WTC11 (cell line): ENCODE measurements at regions not wholly inside any gene's neighbourhood (a gene's known extent, or its start where the extent isn't known, plus 50 kb on each side); places are given as distances from the start of the nearest gene placed in this dataset.

Experiments used
- ATF2 ChIP-seq: sonication (generic); formaldehyde crosslinking; IDR thresholded peaks from 2 replicates; pipeline ENCODE4 v1.8.1; 2022; ENCODE audit warnings: low read depth, missing genetic modification reagents, borderline replicate concordance
- CBFB ChIP-seq: sonication (generic); formaldehyde crosslinking; IDR thresholded peaks from 2 replicates; pipeline ENCODE4 v1.8.1; 2022; ENCODE audit warnings: mild to moderate bottlenecking, low read depth, missing genetic modification reagents
- FOXK1 ChIP-seq: sonication (generic); formaldehyde crosslinking; IDR thresholded peaks from 2 replicates; pipeline ENCODE4 v1.8.0; 2022; ENCODE audit warnings: mild to moderate bottlenecking, moderate library complexity, missing genetic modification reagents
- FOXP1 ChIP-seq: sonication (generic); formaldehyde crosslinking; IDR thresholded peaks from 2 replicates; pipeline ENCODE4 v1.8.0; 2022; ENCODE audit warnings: missing genetic modification reagents, mild to moderate bottlenecking, moderate library complexity, borderline replicate concordance
- GABPB1 ChIP-seq: sonication (generic); formaldehyde crosslinking; IDR thresholded peaks from 2 replicates; pipeline ENCODE4 v1.8.1; 2023; ENCODE audit warnings: mild to moderate bottlenecking, missing genetic modification reagents
- IRF2 ChIP-seq: sonication (generic); formaldehyde crosslinking; IDR thresholded peaks from 2 replicates; pipeline ENCODE4 v1.8.0; 2022; ENCODE audit warnings: low read depth, missing genetic modification reagents, borderline replicate concordance
- TF ChIP-seq, protein P1 (sequence below): sonication (generic); formaldehyde crosslinking; IDR thresholded peaks from 2 replicates; pipeline ENCODE4 v1.8.0; 2023; ENCODE audit warnings: missing genetic modification reagents
- TF ChIP-seq, protein P2 (sequence below): fragments of 200-600 bp; IDR thresholded peaks from 2 replicates; pipeline ENCODE4 v1.8.0; 2022; ENCODE audit warnings: antibody characterized with exemption
- TF ChIP-seq, protein P3 (sequence below): sonication (generic); formaldehyde crosslinking; IDR thresholded peaks from 2 replicates; pipeline ENCODE4 v1.8.0; 2022; ENCODE audit warnings: mild to moderate bottlenecking, missing genetic modification reagents
- TF ChIP-seq, protein P4 (sequence below): sonication (generic); formaldehyde crosslinking; IDR thresholded peaks from 2 replicates; pipeline ENCODE4 v1.8.1; 2023; ENCODE audit warnings: mild to moderate bottlenecking, missing genetic modification reagents, moderate library complexity
- TF ChIP-seq, protein P5 (sequence below): sonication (generic); formaldehyde crosslinking; IDR thresholded peaks from 2 replicates; pipeline ENCODE4 v1.8.1; 2022; ENCODE audit warnings: mild to moderate bottlenecking, moderate library complexity, missing genetic modification reagents

DNA sequence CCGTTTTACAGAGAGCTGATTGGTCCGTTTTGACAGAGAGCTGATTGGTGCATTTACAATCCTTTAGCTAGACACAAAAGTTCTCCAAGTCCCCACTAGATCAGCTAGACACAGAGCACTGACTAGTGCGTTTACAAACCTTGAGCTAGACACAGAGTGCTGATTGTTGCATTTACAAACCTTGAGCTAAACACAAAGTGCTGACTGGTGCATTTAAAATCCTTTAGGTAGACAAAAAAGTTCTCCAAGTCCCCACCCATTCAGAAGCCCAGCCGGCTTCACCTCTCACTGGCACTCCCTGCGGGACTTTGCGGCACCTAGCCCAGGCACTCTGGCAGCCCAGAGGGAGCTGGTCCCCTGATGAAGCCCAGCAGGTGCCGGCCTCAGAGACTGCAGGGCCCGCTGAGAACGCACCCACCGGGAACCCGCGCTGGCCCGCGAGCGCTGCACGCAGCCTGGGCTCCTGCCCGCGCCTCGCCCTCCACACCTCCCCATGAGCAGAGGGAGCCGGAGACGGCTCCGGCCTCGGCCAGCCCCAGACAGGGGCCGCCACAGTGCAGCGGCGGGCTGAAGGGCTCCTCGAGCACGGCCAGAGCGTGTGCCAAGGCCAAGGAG lies 508.1 kb upstream of the CHAC2 start:
- TF ChIP-seq, protein P1, sequence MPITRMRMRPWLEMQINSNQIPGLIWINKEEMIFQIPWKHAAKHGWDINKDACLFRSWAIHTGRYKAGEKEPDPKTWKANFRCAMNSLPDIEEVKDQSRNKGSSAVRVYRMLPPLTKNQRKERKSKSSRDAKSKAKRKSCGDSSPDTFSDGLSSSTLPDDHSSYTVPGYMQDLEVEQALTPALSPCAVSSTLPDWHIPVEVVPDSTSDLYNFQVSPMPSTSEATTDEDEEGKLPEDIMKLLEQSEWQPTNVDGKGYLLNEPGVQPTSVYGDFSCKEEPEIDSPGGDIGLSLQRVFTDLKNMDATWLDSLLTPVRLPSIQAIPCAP (CRISPR knock-in tag) = no peak
- TF ChIP-seq IRF2 (no peak), CBFB (no peak), FOXK1 (CRISPR knock-in tag) (no peak), ATF2 (CRISPR knock-in tag) (no peak), GABPB1 (no peak), FOXP1 (CRISPR knock-in tag) (no peak)
- TF ChIP-seq, protein P2, sequence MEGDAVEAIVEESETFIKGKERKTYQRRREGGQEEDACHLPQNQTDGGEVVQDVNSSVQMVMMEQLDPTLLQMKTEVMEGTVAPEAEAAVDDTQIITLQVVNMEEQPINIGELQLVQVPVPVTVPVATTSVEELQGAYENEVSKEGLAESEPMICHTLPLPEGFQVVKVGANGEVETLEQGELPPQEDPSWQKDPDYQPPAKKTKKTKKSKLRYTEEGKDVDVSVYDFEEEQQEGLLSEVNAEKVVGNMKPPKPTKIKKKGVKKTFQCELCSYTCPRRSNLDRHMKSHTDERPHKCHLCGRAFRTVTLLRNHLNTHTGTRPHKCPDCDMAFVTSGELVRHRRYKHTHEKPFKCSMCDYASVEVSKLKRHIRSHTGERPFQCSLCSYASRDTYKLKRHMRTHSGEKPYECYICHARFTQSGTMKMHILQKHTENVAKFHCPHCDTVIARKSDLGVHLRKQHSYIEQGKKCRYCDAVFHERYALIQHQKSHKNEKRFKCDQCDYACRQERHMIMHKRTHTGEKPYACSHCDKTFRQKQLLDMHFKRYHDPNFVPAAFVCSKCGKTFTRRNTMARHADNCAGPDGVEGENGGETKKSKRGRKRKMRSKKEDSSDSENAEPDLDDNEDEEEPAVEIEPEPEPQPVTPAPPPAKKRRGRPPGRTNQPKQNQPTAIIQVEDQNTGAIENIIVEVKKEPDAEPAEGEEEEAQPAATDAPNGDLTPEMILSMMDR = no peak
- TF ChIP-seq, protein P3, sequence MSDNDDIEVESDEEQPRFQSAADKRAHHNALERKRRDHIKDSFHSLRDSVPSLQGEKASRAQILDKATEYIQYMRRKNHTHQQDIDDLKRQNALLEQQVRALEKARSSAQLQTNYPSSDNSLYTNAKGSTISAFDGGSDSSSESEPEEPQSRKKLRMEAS (CRISPR knock-in tag) = no peak
- TF ChIP-seq, protein P4, sequence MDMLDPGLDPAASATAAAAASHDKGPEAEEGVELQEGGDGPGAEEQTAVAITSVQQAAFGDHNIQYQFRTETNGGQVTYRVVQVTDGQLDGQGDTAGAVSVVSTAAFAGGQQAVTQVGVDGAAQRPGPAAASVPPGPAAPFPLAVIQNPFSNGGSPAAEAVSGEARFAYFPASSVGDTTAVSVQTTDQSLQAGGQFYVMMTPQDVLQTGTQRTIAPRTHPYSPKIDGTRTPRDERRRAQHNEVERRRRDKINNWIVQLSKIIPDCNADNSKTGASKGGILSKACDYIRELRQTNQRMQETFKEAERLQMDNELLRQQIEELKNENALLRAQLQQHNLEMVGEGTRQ (CRISPR knock-in tag) = no peak
- TF ChIP-seq, protein P5, sequence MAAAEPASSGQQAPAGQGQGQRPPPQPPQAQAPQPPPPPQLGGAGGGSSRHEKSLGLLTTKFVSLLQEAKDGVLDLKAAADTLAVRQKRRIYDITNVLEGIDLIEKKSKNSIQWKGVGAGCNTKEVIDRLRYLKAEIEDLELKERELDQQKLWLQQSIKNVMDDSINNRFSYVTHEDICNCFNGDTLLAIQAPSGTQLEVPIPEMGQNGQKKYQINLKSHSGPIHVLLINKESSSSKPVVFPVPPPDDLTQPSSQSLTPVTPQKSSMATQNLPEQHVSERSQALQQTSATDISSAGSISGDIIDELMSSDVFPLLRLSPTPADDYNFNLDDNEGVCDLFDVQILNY (CRISPR knock-in tag) = no peak
